ENCODE measurements at regions not wholly inside any gene's neighbourhood (a gene's known extent, or its start where the extent isn't known, plus 50 kb on each side); places are given as distances from the start of the nearest gene placed in this dataset. TPM values are rescaled to one million over a fixed set of nuclear protein-coding genes. Genes with fewer than 3 reads are reported as not detected.
"Not testable (repeated sequence)": the region's sequence is repeated elsewhere in the genome, so short reads cannot be mapped to it uniquely, and the experiment has no call there.

DNA sequence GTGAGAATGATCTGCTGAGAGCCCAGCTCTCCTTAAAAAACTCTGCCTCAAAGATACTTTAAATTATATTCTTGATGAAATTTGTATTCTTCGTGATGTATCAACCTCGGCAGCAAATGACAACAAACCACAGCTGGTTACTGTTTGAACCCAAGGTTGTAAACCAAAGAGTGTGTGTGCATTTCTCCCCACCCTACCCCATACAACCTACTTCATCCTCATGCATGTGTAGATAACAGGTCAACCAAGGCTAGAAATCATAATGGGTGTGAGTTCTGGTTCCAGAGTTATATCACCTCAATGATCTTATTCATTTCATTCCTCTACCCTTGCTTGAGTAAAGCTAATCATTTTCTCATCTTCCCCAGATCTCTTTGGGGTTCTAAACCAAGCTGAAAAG lies 58.8 kb upstream of the DPP6 start:
- H3K27ac ChIP-seq; H3K4me1 ChIP-seq; intact Hi-C loops (cut with DNase I); H3K4me3 ChIP-seq (replicated peaks in 1 of 3); H3K27me3 ChIP-seq; DNase-seq; H3K9me3 ChIP-seq; H3K36me3 ChIP-seq: not testable (repeated sequence)
- 94 to 98% methylated on average over 2 of the region's 2 CpGs for WGBS, 2 donors

DNA sequence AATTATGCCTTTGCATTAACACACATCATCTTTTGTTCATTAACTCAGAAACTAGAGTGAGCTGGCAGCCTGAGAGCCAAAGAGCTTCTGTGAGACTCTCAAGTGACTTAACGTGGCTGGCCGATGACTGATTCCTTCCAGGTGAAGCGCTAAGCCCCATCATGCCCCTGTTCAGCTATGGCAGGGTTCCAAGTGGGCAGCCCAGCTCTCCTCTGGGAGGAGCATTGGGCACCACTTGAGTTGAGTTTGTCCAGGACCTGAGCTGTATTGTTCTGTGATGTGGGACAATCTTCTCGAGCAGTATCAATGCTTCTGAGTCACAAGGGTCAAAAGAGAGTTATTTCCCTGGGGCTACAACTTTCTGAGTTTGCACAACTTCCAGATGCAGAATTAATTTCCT lies 53.3 kb upstream of the DPP6 start:
- WGBS, 2 donors = 19 to 22% methylated on average over 4 of the region's 4 CpGs
- DNase-seq = peak; percentile 88 to 89
- H3K27me3 ChIP-seq; H3K36me3 ChIP-seq; H3K4me1 ChIP-seq; H3K9me3 ChIP-seq; H3K27ac ChIP-seq; H3K4me3 ChIP-seq (replicated peaks in 1 of 3); intact Hi-C loops (cut with DNase I): not testable (repeated sequence)

Small RNA genes lying in the stretch of these regions (small RNA-seq; reads per million reads assigned to genes)
- gene AC005588.1 (not detected), gene AC079809.1 (not detected)

Data from thyroid gland (tissue), 4 donors.